HepG2 (cell line): ENCODE measurements at regions not wholly inside any gene's neighbourhood (a gene's known extent, or its start where the extent isn't known, plus 50 kb on each side); places are given as distances from the start of the nearest gene placed in this dataset.

Experiments used
- ATAC-seq: fragments of 200-7000 bp; cut with Tn5 transposase; 3 replicates; pipeline ENCODE4 v1.9.1; 2020; ENCODE audit warnings: mild to moderate bottlenecking, moderate library complexity
- BruUV-seq: library from RNA; stranded (reverse); fragments of 400-500 nt; replicated peaks from 2 replicates; lab custom pipeline; 2021; lab: Mats Ljungman, UMichigan
- CTCF ChIA-PET: fragments of 300-600 bp; formaldehyde crosslinking; extraction: SDS; loops from one replicate; lab custom pipeline; 2021; ENCODE audit warnings: low total read pairs, inconsistent platforms, low intra/inter-chr PET ratio; lab: Yijun Ruan, JAX
- POLR2A ChIA-PET: fragments of 350-600 bp; sonication (Branson Sonifier 250); formaldehyde crosslinking; loops from one replicate; lab custom pipeline; 2020; ENCODE audit warnings: antibody characterized with exemption, inconsistent platforms; lab: Yijun Ruan, JAX
- DNase-seq: peaks from one replicate; pipeline ENCODE4 v3.0.0-alpha.2; 2015; ENCODE audit warnings: low spot score
- FAIRE-seq: peaks from 3 replicates; lab custom pipeline; 2011; peaks lifted over from hg19 to GRCh38; lab: Jason Lieb, UNC
- H2AFZ ChIP-seq: one replicate; pipeline ENCODE4 v1.6.1; 2011; ENCODE audit warnings: low read length, inconsistent platforms
- H3K27ac ChIP-seq: fragments of 300-600 bp; 3 replicates; pipeline ENCODE4 v1.8.0; 2011; ENCODE audit warnings: mixed run types, mild to moderate bottlenecking, mixed read lengths, low read length, inconsistent platforms; ENCODE audit not compliant: insufficient read depth; ENCODE audit errors: extremely low read length
- H3K27me3 ChIP-seq, 2 experiments: fragments of 200-600 bp in 1 of 2; 2 replicates in 1 of 2; 3 replicates in 1 of 2; pipeline versions ENCODE4 v1.6.0 to v1.8.0; 2011; ENCODE audit warnings: low read length in 2 of 2, mild to moderate bottlenecking in 2 of 2, moderate library complexity in 2 of 2, inconsistent platforms in 1 of 2; ENCODE audit not compliant: insufficient read depth in 2 of 2, control insufficient read depth in 1 of 2
- H3K36me3 ChIP-seq, 2 experiments: fragments of 200-600 bp in 1 of 2; replicated peaks in 1 of 2; 2 replicates in 1 of 2; 3 replicates in 1 of 2; pipeline versions ENCODE4 v1.5.1 to v1.8.0; 2011; ENCODE audit warnings: low read length in 2 of 2, inconsistent platforms in 1 of 2; ENCODE audit not compliant: insufficient read depth in 2 of 2, control insufficient read depth in 1 of 2
- H3K4me1 ChIP-seq: 2 replicates; pipeline ENCODE4 v1.5.1; 2012; ENCODE audit warnings: low read length, inconsistent platforms; ENCODE audit not compliant: insufficient read depth
- H3K4me2 ChIP-seq: 2 replicates; pipeline ENCODE4 v1.6.0; 2011; ENCODE audit warnings: low read depth, low read length, inconsistent platforms
- H3K4me3 ChIP-seq, 3 experiments: fragments of 200-600 bp in 1 of 3; sonication (generic), shearing (Covaris generic) in 1 of 3; replicated peaks in 1 of 3; 2 replicates each; pipeline ENCODE4 v1.5.1; 2011 to 2016; ENCODE audit warnings: low read length in 3 of 3, inconsistent platforms in 2 of 3, low read depth in 2 of 3, mild to moderate bottlenecking in 2 of 3, control low read depth in 1 of 3, mixed read lengths in 1 of 3; ENCODE audit not compliant: insufficient read depth in 1 of 3
- H3K79me2 ChIP-seq: one replicate; pipeline ENCODE4 v1.6.1; 2011; ENCODE audit warnings: low read length, inconsistent platforms; ENCODE audit not compliant: insufficient read depth
- H3K9ac ChIP-seq: 2 replicates; pipeline ENCODE4 v1.6.0; 2011; ENCODE audit warnings: mild to moderate bottlenecking, low read depth, low read length, inconsistent platforms; ENCODE audit not compliant: insufficient read depth
- H3K9me3 ChIP-seq: 2 replicates; pipeline ENCODE4 v1.5.1; 2012; ENCODE audit warnings: mild to moderate bottlenecking, low read length
- H4K20me1 ChIP-seq: 2 replicates; pipeline ENCODE4 v1.6.0; 2011; ENCODE audit warnings: inconsistent platforms, mild to moderate bottlenecking, low read length, moderate library complexity; ENCODE audit not compliant: insufficient read depth
- CENPX ChIP-seq: sonication (generic); formaldehyde crosslinking; IDR thresholded peaks from 2 replicates; pipeline ENCODE4 v1.9.0; 2021; ENCODE audit warnings: mild to moderate bottlenecking, missing genetic modification reagents, moderate library complexity
- CREBL2 ChIP-seq: sonication (generic); formaldehyde crosslinking; IDR thresholded peaks from 2 replicates; pipeline ENCODE4 v1.8.1; 2023; ENCODE audit warnings: missing genetic modification reagents, mild to moderate bottlenecking, borderline replicate concordance
- JDP2 ChIP-seq: sonication (generic); formaldehyde crosslinking; IDR thresholded peaks from 2 replicates; pipeline ENCODE4 v1.8.1; 2022; ENCODE audit warnings: missing genetic modification reagents, borderline replicate concordance
- KDM1A ChIP-seq: IDR thresholded peaks from 2 replicates; pipeline ENCODE4 v1.6.1; 2016; ENCODE audit warnings: missing compliant biosample characterization
- NCOA2 ChIP-seq: sonication (generic); formaldehyde crosslinking; IDR thresholded peaks from 2 replicates; pipeline ENCODE4 v1.8.0; 2022; ENCODE audit warnings: inconsistent platforms
- NR2F2 ChIP-seq: IDR thresholded peaks from 2 replicates; pipeline ENCODE4 v1.6.1; 2012; ENCODE audit warnings: low read depth, inconsistent platforms, borderline replicate concordance
- RCOR2 ChIP-seq: IDR thresholded peaks from 2 replicates; pipeline ENCODE4 v1.6.1; 2016; ENCODE audit warnings: missing biosample characterization, missing genetic modification reagents
- SMC3 ChIP-seq: IDR thresholded peaks from 2 replicates; pipeline ENCODE4 v1.6.1; 2011; ENCODE audit warnings: low read length, improper control_type of control experiment
- STAG1 ChIP-seq: sonication (generic); formaldehyde crosslinking; IDR thresholded peaks from 2 replicates; pipeline ENCODE4 v1.4.0; 2020; ENCODE audit warnings: missing genetic modification reagents
- THYN1 ChIP-seq: sonication (generic); formaldehyde crosslinking; IDR thresholded peaks from 2 replicates; pipeline ENCODE4 v1.8.1; 2023; ENCODE audit warnings: low read depth, mild to moderate bottlenecking, moderate library complexity, missing genetic modification reagents, borderline replicate concordance
- TOPORS ChIP-seq: sonication (generic); formaldehyde crosslinking; IDR thresholded peaks from 2 replicates; pipeline ENCODE4 v1.8.0; 2023; ENCODE audit warnings: mild to moderate bottlenecking, missing genetic modification reagents
- XRCC5 ChIP-seq: fragments of 200-400 bp; formaldehyde crosslinking; optimal IDR thresholded peaks from 2 replicates; pipeline ENCODE3; 2017; ENCODE audit warnings: mild to moderate bottlenecking, low read length
- ZIK1 ChIP-seq: sonication (generic); formaldehyde crosslinking; IDR thresholded peaks from 2 replicates; pipeline ENCODE4 v1.5.0; 2020; ENCODE audit warnings: mild to moderate bottlenecking, low read depth, missing genetic modification reagents, borderline replicate concordance
- ZMYM3 ChIP-seq: sonication (generic); formaldehyde crosslinking; IDR thresholded peaks from 2 replicates; pipeline ENCODE4 v1.5.1; 2020; ENCODE audit warnings: mild to moderate bottlenecking, missing genetic modification reagents
- ZMYM4 ChIP-seq: sonication (generic); formaldehyde crosslinking; IDR thresholded peaks from 2 replicates; pipeline ENCODE4 v1.8.1; 2023; ENCODE audit warnings: mild to moderate bottlenecking, missing genetic modification reagents
- ZNF501 ChIP-seq: sonication (generic); formaldehyde crosslinking; IDR thresholded peaks from 2 replicates; pipeline ENCODE4 v1.5.1; 2020; ENCODE audit warnings: mild to moderate bottlenecking, moderate library complexity, missing genetic modification reagents
- ZNF629 ChIP-seq: sonication (generic); formaldehyde crosslinking; conservative IDR thresholded peaks from 2 replicates; pipeline ENCODE4 v1.5.0; 2020; ENCODE audit warnings: missing genetic modification reagents
- ZNF713 ChIP-seq: sonication (generic); formaldehyde crosslinking; IDR thresholded peaks from 2 replicates; pipeline ENCODE4 v1.4.0; 2020; ENCODE audit warnings: mild to moderate bottlenecking, missing genetic modification reagents
- ZNF773 ChIP-seq: sonication (generic); formaldehyde crosslinking; IDR thresholded peaks from 2 replicates; pipeline ENCODE4 v1.4.0; 2020; ENCODE audit warnings: missing genetic modification reagents, borderline replicate concordance
- WGBS: methylation state at CpG from one replicate; pipeline ENCODE4 v1.1.6; 2017; ENCODE audit warnings: low lambda C conversion rate; 5-methylcytosine and 5-hydroxymethylcytosine counted together
- in situ Hi-C: cut with HindIII; loops from 2 replicates; pipeline ENCODE4 v1.10.0; 2017; ENCODE audit warnings: low pct_unique_long_range_greater_than_20kb; ENCODE audit not compliant: extremely low pct_ligation_motif_present
- intact Hi-C: fragments of 100-400 bp; cut with micrococcal nuclease; formaldehyde crosslinking; loops from one replicate; pipeline ENCODE4 v1.10.0; 2022; ENCODE audit not compliant: unreplicated experiment
- TF ChIP-seq, protein P1 (sequence below): sonication (generic); formaldehyde crosslinking; IDR thresholded peaks from 2 replicates; pipeline ENCODE4 v1.4.0; 2020; ENCODE audit warnings: missing genetic modification reagents
- TF ChIP-seq, protein P2 (sequence below): sonication (generic); formaldehyde crosslinking; IDR thresholded peaks from 2 replicates; pipeline ENCODE4 v1.5.0; 2020; ENCODE audit warnings: mild to moderate bottlenecking, missing genetic modification reagents, moderate library complexity

DNA sequence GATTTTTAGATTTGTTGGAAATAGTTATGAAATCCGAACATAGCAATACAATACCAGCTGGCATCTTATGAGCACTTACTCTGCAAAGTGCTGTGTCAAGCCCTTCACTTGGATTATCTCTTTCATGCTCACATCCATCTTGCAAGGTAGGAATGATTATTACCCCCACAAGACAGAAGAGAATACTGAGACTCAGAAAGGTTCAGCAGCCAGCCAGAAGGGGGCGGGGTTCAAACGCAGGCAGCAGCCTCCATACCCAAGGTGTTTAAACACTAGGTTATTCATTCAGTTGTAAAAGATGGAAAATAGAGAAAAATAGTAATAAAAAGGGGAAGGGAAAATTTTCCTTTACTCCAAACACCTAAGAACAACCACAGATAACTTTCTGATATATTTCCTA, 158.5 kb downstream of the CCDC34 start:
- BruUV-seq = no TSS peak
- H3K27ac ChIP-seq = no peak overlapping the region
- FAIRE-seq (no peak), DNase-seq (peak; percentile 27), ATAC-seq (peak; percentile 44; the same call in 2 of the 3 replicates)
- intact Hi-C loops = loop anchor here (2.0 to 5.0 kb wide), 4 partner anchors 92 to 282 kb away; partner anchors contain the start of gene CCDC34
- H4K20me1 ChIP-seq = no peaks in the 10 kb centered on the region
- H3K4me2 ChIP-seq = no peak overlapping the region
- no peak overlapping the region for H2AFZ ChIP-seq
- in situ Hi-C loops = loop anchor here (5.0 kb wide), 1 partner anchor 88 kb away; no protein-coding TSS in a partner anchor
- H3K27me3 ChIP-seq = no peaks in the 10 kb centered on the region
- 17% methylated on average over 3 of the region's 3 CpGs for WGBS
- ChIA-PET POLR2A (no interaction called here), CTCF (interaction anchor here (1.1 kb wide), 1 partner anchor 92 kb away, joined by 3 read pairs; no protein-coding TSS in a partner anchor)
- no peak overlapping the region for H3K4me3 ChIP-seq
- H3K9ac ChIP-seq = no peak overlapping the region
- no peaks in the 10 kb centered on the region for H3K9me3 ChIP-seq
- no peaks in the 10 kb centered on the region for H3K36me3 ChIP-seq
- H3K79me2 ChIP-seq = no peaks in the 10 kb centered on the region
- peaks cover 53% of the 10 kb centered on the region for H3K4me1 ChIP-seq
- TF ChIP-seq KDM1A (CRISPR knock-in tag) (peak; percentile 87), ZNF501 (CRISPR knock-in tag) (no peak), TOPORS (CRISPR knock-in tag) (no peak), CREBL2 (CRISPR knock-in tag) (no peak), ZMYM3 (CRISPR knock-in tag) (0 out of 2 replicates have a peak, but pooled peaks have one; percentile 31), SMC3 (peak; percentile 58), RCOR2 (CRISPR knock-in tag) (0 out of 2 replicates have a peak, but pooled peaks have one; percentile 38), JDP2 (CRISPR knock-in tag) (no peak), ZNF629 (CRISPR knock-in tag) (peak; percentile 95), ZMYM4 (CRISPR knock-in tag) (no peak), ZNF713 (CRISPR knock-in tag) (no peak), STAG1 (CRISPR knock-in tag) (peak; percentile 74), ZIK1 (CRISPR knock-in tag) (no peak), THYN1 (CRISPR knock-in tag) (no peak), CENPX (CRISPR knock-in tag) (no peak), XRCC5 (peak; percentile 55), ZNF773 (CRISPR knock-in tag) (no peak), NCOA2 (CRISPR knock-in tag) (no peak), NR2F2 (no peak)
- TF ChIP-seq, protein P1, sequence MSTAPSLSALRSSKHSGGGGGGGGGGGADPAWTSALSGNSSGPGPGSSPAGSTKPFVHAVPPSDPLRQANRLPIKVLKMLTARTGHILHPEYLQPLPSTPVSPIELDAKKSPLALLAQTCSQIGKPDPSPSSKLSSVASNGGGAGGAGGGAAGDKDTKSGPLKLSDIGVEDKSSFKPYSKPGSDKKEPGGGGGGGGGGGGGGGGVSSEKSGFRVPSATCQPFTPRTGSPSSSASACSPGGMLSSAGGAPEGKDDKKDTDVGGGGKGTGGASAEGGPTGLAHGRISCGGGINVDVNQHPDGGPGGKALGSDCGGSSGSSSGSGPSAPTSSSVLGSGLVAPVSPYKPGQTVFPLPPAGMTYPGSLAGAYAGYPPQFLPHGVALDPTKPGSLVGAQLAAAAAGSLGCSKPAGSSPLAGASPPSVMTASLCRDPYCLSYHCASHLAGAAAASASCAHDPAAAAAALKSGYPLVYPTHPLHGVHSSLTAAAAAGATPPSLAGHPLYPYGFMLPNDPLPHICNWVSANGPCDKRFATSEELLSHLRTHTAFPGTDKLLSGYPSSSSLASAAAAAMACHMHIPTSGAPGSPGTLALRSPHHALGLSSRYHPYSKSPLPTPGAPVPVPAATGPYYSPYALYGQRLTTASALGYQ (CRISPR knock-in tag) = no peak
- TF ChIP-seq, protein P2, sequence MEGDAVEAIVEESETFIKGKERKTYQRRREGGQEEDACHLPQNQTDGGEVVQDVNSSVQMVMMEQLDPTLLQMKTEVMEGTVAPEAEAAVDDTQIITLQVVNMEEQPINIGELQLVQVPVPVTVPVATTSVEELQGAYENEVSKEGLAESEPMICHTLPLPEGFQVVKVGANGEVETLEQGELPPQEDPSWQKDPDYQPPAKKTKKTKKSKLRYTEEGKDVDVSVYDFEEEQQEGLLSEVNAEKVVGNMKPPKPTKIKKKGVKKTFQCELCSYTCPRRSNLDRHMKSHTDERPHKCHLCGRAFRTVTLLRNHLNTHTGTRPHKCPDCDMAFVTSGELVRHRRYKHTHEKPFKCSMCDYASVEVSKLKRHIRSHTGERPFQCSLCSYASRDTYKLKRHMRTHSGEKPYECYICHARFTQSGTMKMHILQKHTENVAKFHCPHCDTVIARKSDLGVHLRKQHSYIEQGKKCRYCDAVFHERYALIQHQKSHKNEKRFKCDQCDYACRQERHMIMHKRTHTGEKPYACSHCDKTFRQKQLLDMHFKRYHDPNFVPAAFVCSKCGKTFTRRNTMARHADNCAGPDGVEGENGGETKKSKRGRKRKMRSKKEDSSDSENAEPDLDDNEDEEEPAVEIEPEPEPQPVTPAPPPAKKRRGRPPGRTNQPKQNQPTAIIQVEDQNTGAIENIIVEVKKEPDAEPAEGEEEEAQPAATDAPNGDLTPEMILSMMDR (CRISPR knock-in tag) = peak; percentile 77
